ENCODE measurements at regions not wholly inside any gene's neighbourhood (a gene's known extent, or its start where the extent isn't known, plus 50 kb on each side); places are given as distances from the start of the nearest gene placed in this dataset.

GRCh38 chr2:21406386-21406785 lies 282.6 kb downstream of the TDRD15 start:
- H3K4me1 ChIP-seq (ENCODE audit: control insufficient read depth in 2 of 2, insufficient read depth in 2 of 2, low read length in 2 of 2): no peaks in the 10 kb centered on the region
- no peaks in the 10 kb centered on the region for H3K27me3 ChIP-seq (ENCODE audit: control insufficient read depth in 2 of 2, insufficient read depth in 2 of 2, low read length in 2 of 2)
- no peak overlapping the region for H3K9ac ChIP-seq (ENCODE audit: low read depth in 1 of 2, low read length in 2 of 2)
- H3K27ac ChIP-seq (ENCODE audit: low read depth in 2 of 2, low read length in 2 of 2): no peak overlapping the region
- no peaks in the 10 kb centered on the region for H3K9me3 ChIP-seq (ENCODE audit: control insufficient read depth in 2 of 2, low read length in 2 of 2)
- no peak overlapping the region for H3K4me3 ChIP-seq (ENCODE audit: low read length in 2 of 2)
- no peaks in the 10 kb centered on the region for H3K36me3 ChIP-seq (ENCODE audit: control insufficient read depth in 2 of 2, insufficient read depth in 2 of 2, low read length in 2 of 2)

- no peaks in the 10 kb centered on the region for H3K9me3 ChIP-seq (ENCODE audit: control insufficient read depth in 2 of 2, low read length in 2 of 2)
- H3K27me3 ChIP-seq (ENCODE audit: control insufficient read depth in 2 of 2, insufficient read depth in 2 of 2, low read length in 2 of 2): no peaks in the 10 kb centered on the region
- no peaks in the 10 kb centered on the region for H3K36me3 ChIP-seq (ENCODE audit: control insufficient read depth in 2 of 2, insufficient read depth in 2 of 2, low read length in 2 of 2)
- no peak overlapping the region for H3K27ac ChIP-seq (ENCODE audit: low read depth in 2 of 2, low read length in 2 of 2)
- no peak overlapping the region for H3K9ac ChIP-seq (ENCODE audit: low read depth in 1 of 2, low read length in 2 of 2)
- no peaks in the 10 kb centered on the region for H3K4me1 ChIP-seq (ENCODE audit: control insufficient read depth in 2 of 2, insufficient read depth in 2 of 2, low read length in 2 of 2)
- no peak overlapping the region for H3K4me3 ChIP-seq (ENCODE audit: low read length in 2 of 2)
Measured at GRCh38 chr2:21406911-21407310, 283.1 kb downstream of the TDRD15 start.

GRCh38 chr2:21407851-21408250 lies 284.1 kb downstream of the TDRD15 start:
- H3K4me3 ChIP-seq (ENCODE audit: low read length in 2 of 2): no peak overlapping the region
- no peak overlapping the region for H3K9ac ChIP-seq (ENCODE audit: low read depth in 1 of 2, low read length in 2 of 2)
- no peaks in the 10 kb centered on the region for H3K27me3 ChIP-seq (ENCODE audit: control insufficient read depth in 2 of 2, insufficient read depth in 2 of 2, low read length in 2 of 2)
- H3K9me3 ChIP-seq (ENCODE audit: control insufficient read depth in 2 of 2, low read length in 2 of 2): no peaks in the 10 kb centered on the region
- no peaks in the 10 kb centered on the region for H3K36me3 ChIP-seq (ENCODE audit: control insufficient read depth in 2 of 2, insufficient read depth in 2 of 2, low read length in 2 of 2)
- no peaks in the 10 kb centered on the region for H3K4me1 ChIP-seq (ENCODE audit: control insufficient read depth in 2 of 2, insufficient read depth in 2 of 2, low read length in 2 of 2)
- no peak overlapping the region for H3K27ac ChIP-seq (ENCODE audit: low read depth in 2 of 2, low read length in 2 of 2)

GRCh38 chr2:21411741-21412140 lies 288.0 kb downstream of the TDRD15 start:
- no peak overlapping the region for H3K9ac ChIP-seq (ENCODE audit: low read depth in 1 of 2, low read length in 2 of 2)
- H3K9me3 ChIP-seq (ENCODE audit: control insufficient read depth in 2 of 2, low read length in 2 of 2): no peaks in the 10 kb centered on the region
- H3K4me1 ChIP-seq (ENCODE audit: control insufficient read depth in 2 of 2, insufficient read depth in 2 of 2, low read length in 2 of 2): no peaks in the 10 kb centered on the region
- no peaks in the 10 kb centered on the region for H3K36me3 ChIP-seq (ENCODE audit: control insufficient read depth in 2 of 2, insufficient read depth in 2 of 2, low read length in 2 of 2)
- H3K27me3 ChIP-seq (ENCODE audit: control insufficient read depth in 2 of 2, insufficient read depth in 2 of 2, low read length in 2 of 2): no peaks in the 10 kb centered on the region
- H3K27ac ChIP-seq (ENCODE audit: low read depth in 2 of 2, low read length in 2 of 2): no peak overlapping the region
- no peak overlapping the region for H3K4me3 ChIP-seq (ENCODE audit: low read length in 2 of 2)

- H3K36me3 ChIP-seq (ENCODE audit: control insufficient read depth in 2 of 2, insufficient read depth in 2 of 2, low read length in 2 of 2): no peaks in the 10 kb centered on the region
- no peak overlapping the region for H3K4me3 ChIP-seq (ENCODE audit: low read length in 2 of 2)
- H3K9me3 ChIP-seq (ENCODE audit: control insufficient read depth in 2 of 2, low read length in 2 of 2): no peaks in the 10 kb centered on the region
- H3K27me3 ChIP-seq (ENCODE audit: control insufficient read depth in 2 of 2, insufficient read depth in 2 of 2, low read length in 2 of 2): no peaks in the 10 kb centered on the region
- no peaks in the 10 kb centered on the region for H3K4me1 ChIP-seq (ENCODE audit: control insufficient read depth in 2 of 2, insufficient read depth in 2 of 2, low read length in 2 of 2)
- H3K27ac ChIP-seq (ENCODE audit: low read depth in 2 of 2, low read length in 2 of 2): no peak overlapping the region
- H3K9ac ChIP-seq (ENCODE audit: low read depth in 1 of 2, low read length in 2 of 2): no peak overlapping the region
Measured at GRCh38 chr2:21412944-21413443, 289.2 kb downstream of the TDRD15 start.

- Histone ChIP-seq H3K27ac (ENCODE audit: low read depth in 2 of 2, low read length in 2 of 2) (no peak overlapping the region), H3K4me1 (ENCODE audit: control insufficient read depth in 2 of 2, insufficient read depth in 2 of 2, low read length in 2 of 2) (no peaks in the 10 kb centered on the region), H3K9ac (ENCODE audit: low read depth in 1 of 2, low read length in 2 of 2) (no peak overlapping the region), H3K9me3 (ENCODE audit: control insufficient read depth in 2 of 2, low read length in 2 of 2) (no peaks in the 10 kb centered on the region), H3K36me3 (ENCODE audit: control insufficient read depth in 2 of 2, insufficient read depth in 2 of 2, low read length in 2 of 2) (no peaks in the 10 kb centered on the region), H3K4me3 (ENCODE audit: low read length in 2 of 2) (no peak overlapping the region), H3K27me3 (ENCODE audit: control insufficient read depth in 2 of 2, insufficient read depth in 2 of 2, low read length in 2 of 2) (no peaks in the 10 kb centered on the region)
Measured at GRCh38 chr2:21415234-21415633, 291.5 kb downstream of the TDRD15 start.

- H3K4me3 ChIP-seq (ENCODE audit: low read length in 2 of 2): no peak overlapping the region
- no peaks in the 10 kb centered on the region for H3K36me3 ChIP-seq (ENCODE audit: control insufficient read depth in 2 of 2, insufficient read depth in 2 of 2, low read length in 2 of 2)
- H3K4me1 ChIP-seq (ENCODE audit: control insufficient read depth in 2 of 2, insufficient read depth in 2 of 2, low read length in 2 of 2): no peaks in the 10 kb centered on the region
- H3K9me3 ChIP-seq (ENCODE audit: control insufficient read depth in 2 of 2, low read length in 2 of 2): no peaks in the 10 kb centered on the region
- no peaks in the 10 kb centered on the region for H3K27me3 ChIP-seq (ENCODE audit: control insufficient read depth in 2 of 2, insufficient read depth in 2 of 2, low read length in 2 of 2)
- no peak overlapping the region for H3K9ac ChIP-seq (ENCODE audit: low read depth in 1 of 2, low read length in 2 of 2)
- H3K27ac ChIP-seq (ENCODE audit: low read depth in 2 of 2, low read length in 2 of 2): no peak overlapping the region
Measured at GRCh38 chr2:21416226-21416625, 292.5 kb downstream of the TDRD15 start.

- no peaks in the 10 kb centered on the region for H3K4me1 ChIP-seq (ENCODE audit: control insufficient read depth in 2 of 2, insufficient read depth in 2 of 2, low read length in 2 of 2)
- no peaks in the 10 kb centered on the region for H3K9me3 ChIP-seq (ENCODE audit: control insufficient read depth in 2 of 2, low read length in 2 of 2)
- no peaks in the 10 kb centered on the region for H3K36me3 ChIP-seq (ENCODE audit: control insufficient read depth in 2 of 2, insufficient read depth in 2 of 2, low read length in 2 of 2)
- H3K9ac ChIP-seq (ENCODE audit: low read depth in 1 of 2, low read length in 2 of 2): no peak overlapping the region
- no peak overlapping the region for H3K27ac ChIP-seq (ENCODE audit: low read depth in 2 of 2, low read length in 2 of 2)
- no peak overlapping the region for H3K4me3 ChIP-seq (ENCODE audit: low read length in 2 of 2)
- H3K27me3 ChIP-seq (ENCODE audit: control insufficient read depth in 2 of 2, insufficient read depth in 2 of 2, low read length in 2 of 2): no peaks in the 10 kb centered on the region
Measured at GRCh38 chr2:21418456-21418855, 294.7 kb downstream of the TDRD15 start.

GRCh38 chr2:21420553-21421335 lies 297.0 kb downstream of the TDRD15 start:
- Histone ChIP-seq H3K27me3 (ENCODE audit: control insufficient read depth in 2 of 2, insufficient read depth in 2 of 2, low read length in 2 of 2) (no peaks in the 10 kb centered on the region), H3K27ac (ENCODE audit: low read depth in 2 of 2, low read length in 2 of 2) (no peak overlapping the region), H3K9me3 (ENCODE audit: control insufficient read depth in 2 of 2, low read length in 2 of 2) (no peaks in the 10 kb centered on the region), H3K9ac (ENCODE audit: low read depth in 1 of 2, low read length in 2 of 2) (no peak overlapping the region), H3K4me3 (ENCODE audit: low read length in 2 of 2) (no peak overlapping the region), H3K4me1 (ENCODE audit: control insufficient read depth in 2 of 2, insufficient read depth in 2 of 2, low read length in 2 of 2) (no peaks in the 10 kb centered on the region), H3K36me3 (ENCODE audit: control insufficient read depth in 2 of 2, insufficient read depth in 2 of 2, low read length in 2 of 2) (no peaks in the 10 kb centered on the region)

GRCh38 chr2:21422050-21422449 lies 298.3 kb downstream of the TDRD15 start:
- Histone ChIP-seq H3K36me3 (ENCODE audit: control insufficient read depth in 2 of 2, insufficient read depth in 2 of 2, low read length in 2 of 2) (no peaks in the 10 kb centered on the region), H3K27ac (ENCODE audit: low read depth in 2 of 2, low read length in 2 of 2) (no peak overlapping the region), H3K9me3 (ENCODE audit: control insufficient read depth in 2 of 2, low read length in 2 of 2) (no peaks in the 10 kb centered on the region), H3K9ac (ENCODE audit: low read depth in 1 of 2, low read length in 2 of 2) (no peak overlapping the region), H3K27me3 (ENCODE audit: control insufficient read depth in 2 of 2, insufficient read depth in 2 of 2, low read length in 2 of 2) (no peaks in the 10 kb centered on the region), H3K4me1 (ENCODE audit: control insufficient read depth in 2 of 2, insufficient read depth in 2 of 2, low read length in 2 of 2) (no peaks in the 10 kb centered on the region), H3K4me3 (ENCODE audit: low read length in 2 of 2) (no peak overlapping the region)

All from mucosa of rectum (tissue), 2 donors.